Epithelial cell of prostate (primary cell): ENCODE measurements at regions not wholly inside any gene's neighbourhood (a gene's known extent, or its start where the extent isn't known, plus 50 kb on each side); places are given as distances from the start of the nearest gene placed in this dataset.
"Not testable (repeated sequence)": the region's sequence is repeated elsewhere in the genome, so short reads cannot be mapped to it uniquely, and the experiment has no call there.

Experiments used
- DNase-seq: peaks from one replicate; pipeline ENCODE4 v3.0.0-alpha.2; 2011; ENCODE audit warnings: low read depth, low spot score
- H3K27ac ChIP-seq: fragments of 450-650 bp; 2 replicates; pipeline ENCODE4 v1.5.1; 2017; ENCODE audit warnings: mild to moderate bottlenecking

- no peak overlapping the region for H3K27ac ChIP-seq
- no peak for DNase-seq
These were observed 231.5 kb downstream of the TRIML1 start for GRCh38 chr4:188370777-188371176.

- no peak for DNase-seq
- no peak overlapping the region for H3K27ac ChIP-seq
These were observed 232.8 kb downstream of the TRIML1 start for GRCh38 chr4:188372058-188372457.

GRCh38 chr4:188372829-188373228 is 233.6 kb downstream of the TRIML1 start:
- DNase-seq, result no peak
- H3K27ac ChIP-seq, result no peak overlapping the region

GRCh38 chr4:188374871-188375270 is 235.6 kb downstream of the TRIML1 start:
- DNase-seq, result no peak
- no peak overlapping the region for H3K27ac ChIP-seq

- H3K27ac ChIP-seq, result no peak overlapping the region
- no peak for DNase-seq
These were observed 238.6 kb downstream of the TRIML1 start for GRCh38 chr4:188377816-188378215.

- no peak overlapping the region for H3K27ac ChIP-seq
- no peak for DNase-seq
These were observed 243.9 kb downstream of the TRIML1 start for GRCh38 chr4:188383180-188383579.

- no peak for DNase-seq
- no peak overlapping the region for H3K27ac ChIP-seq
These were observed 248.0 kb downstream of the TRIML1 start for GRCh38 chr4:188387179-188387791.

- H3K27ac ChIP-seq, DNase-seq: not testable (repeated sequence)
These were observed 252.1 kb downstream of the TRIML1 start for GRCh38 chr4:188391349-188391748.

GRCh38 chr4:188396037-188396436 is 256.8 kb downstream of the TRIML1 start:
- DNase-seq, result no peak
- H3K27ac ChIP-seq, result no peak overlapping the region

GRCh38 chr4:188399834-188400233 is 260.6 kb downstream of the TRIML1 start:
- H3K27ac ChIP-seq, result peak overlapping the region; percentile 23
- DNase-seq, result no peak

GRCh38 chr4:188400451-188400850 is 261.2 kb downstream of the TRIML1 start:
- peak overlapping the region; percentile 23 for H3K27ac ChIP-seq
- DNase-seq, result no peak

- DNase-seq, result no peak
- no peak overlapping the region for H3K27ac ChIP-seq
These were observed 264.0 kb downstream of the TRIML1 start for GRCh38 chr4:188403272-188403671.

- DNase-seq, H3K27ac ChIP-seq: not testable (repeated sequence)
These were observed 266.0 kb downstream of the TRIML1 start for GRCh38 chr4:188405071-188405835.

GRCh38 chr4:188408244-188409030 is 269.2 kb downstream of the TRIML1 start:
- no peak for DNase-seq
- H3K27ac ChIP-seq, result no peak overlapping the region

- no peak for DNase-seq
- H3K27ac ChIP-seq, result no peak overlapping the region
These were observed 270.6 kb downstream of the TRIML1 start for GRCh38 chr4:188409851-188410250.

- no peak overlapping the region for H3K27ac ChIP-seq
- DNase-seq, result no peak
These were observed 272.6 kb downstream of the TRIML1 start for GRCh38 chr4:188411805-188412204.

GRCh38 chr4:188412499-188412898 is 273.3 kb downstream of the TRIML1 start:
- DNase-seq, result no peak
- no peak overlapping the region for H3K27ac ChIP-seq

GRCh38 chr4:188414441-188414840 is 275.2 kb downstream of the TRIML1 start:
- no peak overlapping the region for H3K27ac ChIP-seq
- DNase-seq, result no peak

GRCh38 chr4:188417181-188417580 is 277.9 kb downstream of the TRIML1 start:
- H3K27ac ChIP-seq, result no peak overlapping the region
- no peak for DNase-seq

- DNase-seq, result peak; percentile 20
- H3K27ac ChIP-seq, result no peak overlapping the region
These were observed 283.8 kb downstream of the TRIML1 start for GRCh38 chr4:188423039-188423438.

GRCh38 chr4:188428935-188429334 is 289.7 kb downstream of the TRIML1 start:
- no peak for DNase-seq
- H3K27ac ChIP-seq, result no peak overlapping the region
